ENCODE measurements at regions not wholly inside any gene's neighbourhood (a gene's known extent, or its start where the extent isn't known, plus 50 kb on each side); places are given as distances from the start of the nearest gene placed in this dataset.

DNA sequence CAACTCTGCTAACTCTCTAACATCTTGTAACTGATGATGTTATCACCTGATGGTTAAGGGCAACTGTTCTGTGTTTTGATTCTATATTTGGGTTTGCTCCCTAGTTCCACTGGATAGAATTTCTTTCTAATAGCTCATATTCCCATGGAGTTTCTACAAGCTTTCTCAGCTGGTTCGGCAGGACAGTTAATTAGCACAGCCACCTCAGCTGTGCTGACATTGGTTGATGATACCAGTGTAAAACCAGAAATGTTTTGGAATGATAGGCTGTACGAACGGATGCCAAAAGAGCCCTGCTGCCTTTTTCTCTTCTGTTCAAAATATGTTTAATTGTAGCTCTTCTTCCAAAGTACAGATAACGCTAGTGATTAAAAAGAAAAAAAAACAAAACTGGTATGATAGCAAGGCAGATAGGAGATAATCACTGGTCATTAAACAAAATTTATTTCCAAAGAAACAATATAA lies 440.5 kb upstream of the ZNF608 start:
- TF ChIP-seq, protein P1, sequence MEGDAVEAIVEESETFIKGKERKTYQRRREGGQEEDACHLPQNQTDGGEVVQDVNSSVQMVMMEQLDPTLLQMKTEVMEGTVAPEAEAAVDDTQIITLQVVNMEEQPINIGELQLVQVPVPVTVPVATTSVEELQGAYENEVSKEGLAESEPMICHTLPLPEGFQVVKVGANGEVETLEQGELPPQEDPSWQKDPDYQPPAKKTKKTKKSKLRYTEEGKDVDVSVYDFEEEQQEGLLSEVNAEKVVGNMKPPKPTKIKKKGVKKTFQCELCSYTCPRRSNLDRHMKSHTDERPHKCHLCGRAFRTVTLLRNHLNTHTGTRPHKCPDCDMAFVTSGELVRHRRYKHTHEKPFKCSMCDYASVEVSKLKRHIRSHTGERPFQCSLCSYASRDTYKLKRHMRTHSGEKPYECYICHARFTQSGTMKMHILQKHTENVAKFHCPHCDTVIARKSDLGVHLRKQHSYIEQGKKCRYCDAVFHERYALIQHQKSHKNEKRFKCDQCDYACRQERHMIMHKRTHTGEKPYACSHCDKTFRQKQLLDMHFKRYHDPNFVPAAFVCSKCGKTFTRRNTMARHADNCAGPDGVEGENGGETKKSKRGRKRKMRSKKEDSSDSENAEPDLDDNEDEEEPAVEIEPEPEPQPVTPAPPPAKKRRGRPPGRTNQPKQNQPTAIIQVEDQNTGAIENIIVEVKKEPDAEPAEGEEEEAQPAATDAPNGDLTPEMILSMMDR (conservative IDR thresholded peaks at IDR 0.05; ENCODE audit: low read depth, low read length) = no peak
- no peak for TF ChIP-seq EZH2 (IDR thresholded peaks at IDR 0.05; ENCODE audit: low read length, unreplicated experiment)
